Upper lobe of left lung (tissue), 6 donors: ENCODE measurements at regions not wholly inside any gene's neighbourhood (a gene's known extent, or its start where the extent isn't known, plus 50 kb on each side); places are given as distances from the start of the nearest gene placed in this dataset.
A peak's percentile ranks its signal among the peaks of the same experiment; 100 is the strongest.

Source experiments
- ATAC-seq, 2 donors: fragments of 200-7000 bp; cut with Tn5 transposase; one replicate each; pipeline ENCODE4 v1.9.1; 2022; ENCODE audit warnings: mild to moderate bottlenecking in 2 of 2, moderate library complexity in 2 of 2; ENCODE audit not compliant: low FRiP score in 2 of 2
- DNase-seq, 2 donors: peaks; one replicate each; pipeline ENCODE4 v3.0.0-alpha.2; 2019 to 2020
- H3K27ac ChIP-seq, 4 donors: fragments of 200-600 bp; sonication (generic); one replicate each; pipeline ENCODE4 v1.5.1; 2016 to 2019
- H3K27me3 ChIP-seq, 4 donors: fragments of 200-600 bp; sonication (generic); one replicate each; pipeline ENCODE4 v1.5.1; 2017 to 2019
- H3K36me3 ChIP-seq, 4 donors: fragments of 200-600 bp; sonication (generic); one replicate each; pipeline ENCODE4 v1.5.1; 2016 to 2019
- H3K4me1 ChIP-seq, 4 donors: fragments of 200-600 bp; sonication (generic); one replicate each; pipeline ENCODE4 v1.5.1; 2018 to 2019
- H3K4me3 ChIP-seq, 4 donors: fragments of 200-600 bp; sonication (generic); one replicate each; pipeline ENCODE4 v1.5.1; 2017 to 2019; ENCODE audit warnings: mild to moderate bottlenecking in 2 of 4, moderate library complexity in 1 of 4
- H3K9me3 ChIP-seq, 4 donors: fragments of 200-600 bp; sonication (generic); one replicate each; pipeline ENCODE4 v1.5.1; 2018 to 2019
- EP300 ChIP-seq, 4 donors: sonication (generic); formaldehyde crosslinking; IDR thresholded peaks; one replicate each; pipeline ENCODE4 v1.5.1; 2017; ENCODE audit warnings: antibody characterized with exemption in 4 of 4, control low read depth in 2 of 4
- POLR2A ChIP-seq, 4 donors: fragments of 450-650 bp; IDR thresholded peaks; one replicate each; pipeline ENCODE4 v1.5.1; 2016 to 2017; ENCODE audit warnings: antibody characterized with exemption in 4 of 4, mild to moderate bottlenecking in 2 of 4
- POLR2AphosphoS5 ChIP-seq, 2 donors: sonication (generic); formaldehyde crosslinking; IDR thresholded peaks; one replicate each; pipeline ENCODE4 v1.5.1; 2017; ENCODE audit warnings: antibody characterized with exemption in 2 of 2
- WGBS, 2 donors: methylation state at CpG; one replicate each; pipeline ENCODE4 v1.1.5; 2017 to 2018; 5-methylcytosine and 5-hydroxymethylcytosine counted together
- TF ChIP-seq, protein P1 (sequence below), 6 experiments: fragments of 450-650 bp in 4 of 6; fragments of 200-600 bp in 2 of 6; sonication (generic) in 2 of 6; IDR thresholded peaks; one replicate each; pipeline ENCODE4 v1.5.1; 2016 to 2019; ENCODE audit warnings: antibody characterized with exemption in 6 of 6
- donor health status: DM: no; HTN: no; CAD: no; lungs with moderate emphysema.
- donor health status: DM: no; HTN: yes; CAD: no; lungs with severe emphysema.

DNA sequence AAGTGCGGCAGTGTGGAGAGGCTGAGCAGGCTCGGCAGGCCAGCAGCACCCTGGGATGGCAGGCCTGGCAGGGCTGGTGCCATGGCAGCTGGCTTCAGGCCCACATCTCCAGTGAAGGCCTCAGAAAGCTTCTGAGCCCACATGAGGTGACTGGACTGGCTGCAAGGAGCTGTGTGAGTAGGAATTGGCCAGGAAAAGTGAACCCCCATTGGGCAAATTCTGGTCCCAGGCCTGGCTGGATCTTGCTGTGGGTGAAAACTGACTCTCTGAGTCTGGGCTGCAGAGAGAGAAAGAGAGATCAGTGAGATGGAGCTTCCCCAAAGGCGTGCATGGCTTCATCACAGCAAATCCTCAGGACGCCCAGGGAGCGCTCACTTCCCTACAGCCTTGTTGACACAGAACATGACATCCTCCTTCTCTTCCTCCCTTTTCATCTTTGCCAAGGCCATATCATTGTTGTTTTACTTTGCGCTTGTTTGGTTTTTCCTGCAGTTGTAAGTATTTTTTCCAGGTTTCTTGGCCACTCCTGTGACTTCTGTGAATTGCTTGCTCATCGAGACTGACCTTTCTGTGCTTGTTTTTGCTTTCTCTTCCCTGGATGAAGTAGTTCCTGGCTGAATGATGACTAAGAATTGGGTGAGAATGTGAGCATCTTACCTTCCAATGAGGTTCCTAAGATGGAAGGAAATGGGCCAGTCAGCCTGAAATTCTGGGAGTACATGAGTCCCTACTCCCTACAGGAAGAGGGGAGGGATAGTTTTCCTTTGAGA is 299.1 kb downstream of the TLE3 start:
- DNase-seq, result peak in 1 of 2 donors; percentile 56
- Histone ChIP-seq H3K4me3 (no peak overlapping the region), H3K27ac (peak overlapping the region in 2 of 4 donors; percentile 49 to 54), H3K4me1 (peaks cover 0 to 16% (median 3%) of the 10 kb centered on the region in 4 donors), H3K27me3 (no peaks in the 10 kb centered on the region), H3K36me3 (no peaks in the 10 kb centered on the region), H3K9me3 (no peaks in the 10 kb centered on the region)
- WGBS, 2 donors, result 72 to 73% methylated on average over 5 to 6 of the region's 7 CpGs
- ATAC-seq, result no peak
- TF ChIP-seq POLR2AphosphoS5 (IDR thresholded peaks at IDR 0.05) (no peak), POLR2A (IDR thresholded peaks at IDR 0.05) (no peak), EP300 (IDR thresholded peaks at IDR 0.05) (no peak)
- TF ChIP-seq, protein P1, sequence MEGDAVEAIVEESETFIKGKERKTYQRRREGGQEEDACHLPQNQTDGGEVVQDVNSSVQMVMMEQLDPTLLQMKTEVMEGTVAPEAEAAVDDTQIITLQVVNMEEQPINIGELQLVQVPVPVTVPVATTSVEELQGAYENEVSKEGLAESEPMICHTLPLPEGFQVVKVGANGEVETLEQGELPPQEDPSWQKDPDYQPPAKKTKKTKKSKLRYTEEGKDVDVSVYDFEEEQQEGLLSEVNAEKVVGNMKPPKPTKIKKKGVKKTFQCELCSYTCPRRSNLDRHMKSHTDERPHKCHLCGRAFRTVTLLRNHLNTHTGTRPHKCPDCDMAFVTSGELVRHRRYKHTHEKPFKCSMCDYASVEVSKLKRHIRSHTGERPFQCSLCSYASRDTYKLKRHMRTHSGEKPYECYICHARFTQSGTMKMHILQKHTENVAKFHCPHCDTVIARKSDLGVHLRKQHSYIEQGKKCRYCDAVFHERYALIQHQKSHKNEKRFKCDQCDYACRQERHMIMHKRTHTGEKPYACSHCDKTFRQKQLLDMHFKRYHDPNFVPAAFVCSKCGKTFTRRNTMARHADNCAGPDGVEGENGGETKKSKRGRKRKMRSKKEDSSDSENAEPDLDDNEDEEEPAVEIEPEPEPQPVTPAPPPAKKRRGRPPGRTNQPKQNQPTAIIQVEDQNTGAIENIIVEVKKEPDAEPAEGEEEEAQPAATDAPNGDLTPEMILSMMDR (IDR thresholded peaks at IDR 0.05), result no peak

DNA sequence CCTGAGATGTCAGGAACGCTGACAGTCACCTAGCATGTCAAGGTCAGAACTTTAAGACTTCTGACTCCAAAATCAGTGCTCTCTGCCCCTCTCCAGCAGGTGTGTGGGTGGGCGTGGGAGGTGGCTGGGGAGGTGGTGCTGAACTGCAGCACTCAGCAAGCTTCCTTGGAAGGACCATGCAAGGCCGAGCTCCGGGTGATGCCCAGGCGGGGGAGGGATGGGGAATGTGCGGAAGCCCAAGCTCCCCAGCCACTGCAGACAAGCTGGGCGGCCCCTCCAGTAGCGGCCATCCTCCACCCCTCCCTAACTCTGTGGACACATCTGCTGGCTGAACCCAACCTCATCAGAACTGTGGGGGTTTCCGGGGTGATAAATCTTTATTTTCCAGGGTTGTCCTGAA is 296.6 kb downstream of the TLE3 start:
- ATAC-seq (no peak), DNase-seq (no peak)
- Histone ChIP-seq H3K36me3 (no peaks in the 10 kb centered on the region), H3K27me3 (no peaks in the 10 kb centered on the region), H3K4me1 (peaks cover 0 to 6% (median 0%) of the 10 kb centered on the region in 4 donors), H3K9me3 (no peaks in the 10 kb centered on the region), H3K4me3 (no peak overlapping the region), H3K27ac (no peak overlapping the region)
- WGBS, 2 donors, result 78 to 82% methylated on average over 3 to 9 of the region's 9 CpGs
- TF ChIP-seq POLR2AphosphoS5 (IDR thresholded peaks at IDR 0.05), result no peak
- no peak for TF ChIP-seq POLR2A (IDR thresholded peaks at IDR 0.05)
- no peak for TF ChIP-seq EP300 (IDR thresholded peaks at IDR 0.05)
- TF ChIP-seq, protein P1 (IDR thresholded peaks at IDR 0.05), result no peak

DNA sequence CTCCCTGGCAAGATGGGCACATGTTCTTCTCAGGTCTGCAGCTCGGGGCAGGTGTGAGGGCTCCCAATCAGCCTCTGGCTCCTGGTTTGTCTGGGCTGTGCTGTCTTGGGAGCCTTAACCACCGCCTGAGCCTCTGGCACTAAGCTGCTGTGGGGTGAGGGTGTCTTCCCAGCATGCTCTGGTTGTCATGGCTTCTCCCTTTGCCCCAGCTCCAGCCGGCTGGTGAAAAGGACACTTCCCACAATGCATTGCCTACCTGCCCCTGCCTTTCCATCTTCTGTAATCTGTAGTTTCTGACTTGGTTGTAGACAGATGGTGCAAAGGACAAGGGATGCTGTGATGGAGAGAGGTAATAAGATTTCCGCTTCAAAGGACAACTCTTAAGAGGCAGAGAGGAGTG is 295.3 kb downstream of the TLE3 start:
- H3K36me3 ChIP-seq, result no peaks in the 10 kb centered on the region
- no peaks in the 10 kb centered on the region for H3K9me3 ChIP-seq
- 86 to 100% methylated on average over 4 of the region's 4 CpGs for WGBS, 2 donors
- DNase-seq, result no peak
- no peak overlapping the region for H3K27ac ChIP-seq
- peaks cover 0 to 6% (median 0%) of the 10 kb centered on the region in 4 donors for H3K4me1 ChIP-seq
- TF ChIP-seq, protein P1 (IDR thresholded peaks at IDR 0.05), result no peak
- TF ChIP-seq EP300 (IDR thresholded peaks at IDR 0.05) (no peak), POLR2AphosphoS5 (IDR thresholded peaks at IDR 0.05) (no peak), POLR2A (IDR thresholded peaks at IDR 0.05) (no peak)
- no peak for ATAC-seq
- no peaks in the 10 kb centered on the region for H3K27me3 ChIP-seq
- H3K4me3 ChIP-seq, result no peak overlapping the region

DNA sequence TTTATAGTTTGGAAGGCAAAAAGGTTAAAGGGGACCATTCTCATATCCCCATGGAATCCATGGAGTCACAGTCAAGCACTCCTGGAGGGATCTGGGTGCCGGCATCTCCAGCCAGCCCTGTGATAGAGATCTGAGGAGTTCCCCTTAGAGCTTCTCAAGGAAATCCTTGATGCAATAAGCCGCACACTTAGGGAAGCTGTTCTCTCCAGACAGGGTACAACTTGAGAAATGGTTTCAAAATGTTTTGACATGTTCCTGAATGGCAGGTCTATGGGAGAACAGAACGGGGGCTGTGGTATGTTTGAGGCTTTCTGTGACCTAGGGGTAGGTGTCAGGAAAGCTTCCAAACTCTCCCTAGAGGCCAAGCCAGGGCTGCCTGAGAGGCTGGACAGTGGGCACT is 292.9 kb downstream of the TLE3 start:
- TF ChIP-seq POLR2AphosphoS5 (IDR thresholded peaks at IDR 0.05) (peak in 1 of 2 donors; percentile 14), POLR2A (IDR thresholded peaks at IDR 0.05) (no peak)
- no peaks in the 10 kb centered on the region for H3K9me3 ChIP-seq
- 34 to 65% methylated on average over 3 of the region's 3 CpGs for WGBS, 2 donors
- ATAC-seq (peak; percentile 27 to 63), DNase-seq (peak in 1 of 2 donors; percentile 54)
- H3K27me3 ChIP-seq, result no peaks in the 10 kb centered on the region
- H3K27ac ChIP-seq, result peak overlapping the region; percentile 60 to 83 (median 74)
- H3K36me3 ChIP-seq, result no peaks in the 10 kb centered on the region
- peaks cover 0 to 4% (median 0%) of the 10 kb centered on the region in 4 donors for H3K4me1 ChIP-seq
- H3K4me3 ChIP-seq, result no peak overlapping the region

DNA sequence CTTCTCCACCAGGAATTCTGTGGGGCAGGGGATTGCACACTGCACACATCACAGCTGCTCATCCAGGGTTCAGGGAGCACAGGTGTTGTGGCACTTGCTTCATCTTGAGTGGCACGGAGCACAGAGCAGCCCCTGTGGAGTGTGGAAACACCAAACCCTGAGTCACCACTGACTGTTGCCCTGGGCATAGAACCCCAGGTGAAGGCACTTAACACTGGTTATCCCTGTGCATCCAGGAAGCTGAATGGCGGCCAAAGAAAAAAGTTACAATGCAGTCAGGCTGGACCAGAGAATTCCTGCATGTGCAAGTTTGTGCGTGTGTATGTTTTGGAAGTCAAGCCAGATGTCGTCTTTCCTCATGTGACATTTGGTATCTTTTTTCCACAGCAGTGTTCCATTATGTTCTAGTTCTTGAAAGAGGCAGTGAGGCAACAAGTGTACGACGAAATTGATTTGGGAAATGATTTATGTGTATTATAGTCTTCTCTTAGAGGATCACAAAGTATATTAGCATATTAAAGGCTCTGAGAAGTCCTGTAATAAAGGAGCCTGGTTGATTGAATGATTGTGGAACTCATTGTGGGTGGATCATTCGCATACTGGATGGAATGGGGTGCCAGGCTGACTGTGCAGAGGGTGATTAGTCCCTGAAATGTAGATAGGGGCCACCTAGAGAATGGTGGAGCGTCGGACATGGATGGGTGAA is 292.3 kb downstream of the TLE3 start:
- H3K36me3 ChIP-seq, result no peaks in the 10 kb centered on the region
- TF ChIP-seq, protein P1 (IDR thresholded peaks at IDR 0.05), result no peak
- TF ChIP-seq POLR2AphosphoS5 (IDR thresholded peaks at IDR 0.05) (no peak), POLR2A (IDR thresholded peaks at IDR 0.05) (no peak), EP300 (IDR thresholded peaks at IDR 0.05) (no peak)
- WGBS, 2 donors, result 81 to 91% methylated on average over 8 to 9 of the region's 9 CpGs
- no peak overlapping the region for H3K4me3 ChIP-seq
- no peaks in the 10 kb centered on the region for H3K27me3 ChIP-seq
- peaks cover 0 to 4% (median 0%) of the 10 kb centered on the region in 4 donors for H3K4me1 ChIP-seq
- no peak for ATAC-seq
- DNase-seq, result peak in 1 of 2 donors; percentile 57
- H3K9me3 ChIP-seq, result no peaks in the 10 kb centered on the region
- peak overlapping the region; percentile 60 to 83 (median 74) for H3K27ac ChIP-seq
